KMS-11 (cell line): ENCODE measurements at regions not wholly inside any gene's neighbourhood (a gene's known extent, or its start where the extent isn't known, plus 50 kb on each side); places are given as distances from the start of the nearest gene placed in this dataset.

Experiments
- H2AFZ ChIP-seq: fragments of 200-600 bp; sonication (generic); 2 replicates; pipeline ENCODE4 v1.6.1; 2016; ENCODE audit warnings: antibody characterized with exemption, mixed run types, low read depth
- H3K27ac ChIP-seq: fragments of 200-600 bp; sonication (generic); 2 replicates; pipeline ENCODE4 v1.6.1; 2016; ENCODE audit warnings: mild to moderate bottlenecking, mixed run types
- H3K27me3 ChIP-seq: fragments of 200-600 bp; sonication (generic); 2 replicates; pipeline ENCODE4 v1.6.1; 2017; ENCODE audit warnings: mild to moderate bottlenecking, low read depth, mixed run types, moderate library complexity; ENCODE audit not compliant: insufficient read depth
- H3K36me3 ChIP-seq: fragments of 200-600 bp; sonication (generic); 2 replicates; pipeline ENCODE4 v1.6.1; 2017; ENCODE audit warnings: mild to moderate bottlenecking, mixed run types; ENCODE audit not compliant: insufficient read depth
- H3K4me1 ChIP-seq: fragments of 200-600 bp; sonication (generic); 2 replicates; pipeline ENCODE4 v1.6.1; 2016; ENCODE audit warnings: mild to moderate bottlenecking, low read depth, mixed run types; ENCODE audit not compliant: poor library complexity, severe bottlenecking
- H3K4me2 ChIP-seq: fragments of 200-600 bp; sonication (generic); 2 replicates; pipeline ENCODE4 v1.7.0; 2016; ENCODE audit warnings: mild to moderate bottlenecking, mixed run types
- H3K4me3 ChIP-seq: fragments of 200-600 bp; sonication (generic); IDR thresholded peaks from 2 replicates; pipeline ENCODE4 v1.6.1; 2017; ENCODE audit warnings: low read depth, low read length, mixed read lengths; ENCODE audit not compliant: insufficient read depth
- H3K79me2 ChIP-seq: fragments of 200-600 bp; sonication (generic); 2 replicates; pipeline ENCODE4 v1.6.1; 2016; ENCODE audit warnings: low read depth, mixed run types; ENCODE audit not compliant: insufficient read depth
- H3K9ac ChIP-seq: fragments of 200-600 bp; sonication (generic); 2 replicates; pipeline ENCODE4 v1.6.1; 2016; ENCODE audit warnings: mild to moderate bottlenecking, mixed run types
- H4K20me1 ChIP-seq: fragments of 200-600 bp; sonication (generic); 2 replicates; pipeline ENCODE4 v1.6.1; 2016; ENCODE audit warnings: mild to moderate bottlenecking, mixed run types; ENCODE audit not compliant: insufficient read depth
- TF ChIP-seq, protein P1 (sequence below): fragments of 200-600 bp; sonication (generic); conservative IDR thresholded peaks from 2 replicates; pipeline ENCODE4 v1.6.1; 2017; ENCODE audit warnings: low read depth, mild to moderate bottlenecking, antibody characterized with exemption, low read length, moderate library complexity, mixed read lengths

DNA sequence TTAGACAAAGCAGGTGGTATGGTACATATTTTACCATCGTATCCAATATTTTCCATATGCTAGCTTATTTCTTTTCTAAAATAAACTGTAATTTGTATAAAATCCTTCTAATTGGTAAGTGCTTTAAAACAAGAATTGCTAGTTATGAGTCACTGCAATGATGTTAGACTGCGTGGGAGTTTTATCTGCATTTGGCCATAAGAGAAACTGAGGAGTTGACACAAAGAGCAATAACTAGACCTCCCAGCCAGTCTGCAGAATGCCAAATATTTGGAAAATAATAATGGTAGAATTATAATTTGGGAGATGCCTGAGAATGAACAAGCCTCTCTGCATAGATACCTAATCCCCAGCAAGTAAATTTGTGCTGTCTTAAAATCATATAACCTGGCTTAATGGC, 61.7 kb upstream of the PTPRR start:
- Histone ChIP-seq H4K20me1 (no peaks in the 10 kb centered on the region), H3K4me1 (no peaks in the 10 kb centered on the region), H3K27ac (no peak overlapping the region), H2AFZ (no peak overlapping the region), H3K9ac (no peak overlapping the region), H3K79me2 (no peaks in the 10 kb centered on the region), H3K4me2 (no peak overlapping the region), H3K4me3 (no peak overlapping the region), H3K36me3 (no peaks in the 10 kb centered on the region), H3K27me3 (no peaks in the 10 kb centered on the region)
- TF ChIP-seq, protein P1, sequence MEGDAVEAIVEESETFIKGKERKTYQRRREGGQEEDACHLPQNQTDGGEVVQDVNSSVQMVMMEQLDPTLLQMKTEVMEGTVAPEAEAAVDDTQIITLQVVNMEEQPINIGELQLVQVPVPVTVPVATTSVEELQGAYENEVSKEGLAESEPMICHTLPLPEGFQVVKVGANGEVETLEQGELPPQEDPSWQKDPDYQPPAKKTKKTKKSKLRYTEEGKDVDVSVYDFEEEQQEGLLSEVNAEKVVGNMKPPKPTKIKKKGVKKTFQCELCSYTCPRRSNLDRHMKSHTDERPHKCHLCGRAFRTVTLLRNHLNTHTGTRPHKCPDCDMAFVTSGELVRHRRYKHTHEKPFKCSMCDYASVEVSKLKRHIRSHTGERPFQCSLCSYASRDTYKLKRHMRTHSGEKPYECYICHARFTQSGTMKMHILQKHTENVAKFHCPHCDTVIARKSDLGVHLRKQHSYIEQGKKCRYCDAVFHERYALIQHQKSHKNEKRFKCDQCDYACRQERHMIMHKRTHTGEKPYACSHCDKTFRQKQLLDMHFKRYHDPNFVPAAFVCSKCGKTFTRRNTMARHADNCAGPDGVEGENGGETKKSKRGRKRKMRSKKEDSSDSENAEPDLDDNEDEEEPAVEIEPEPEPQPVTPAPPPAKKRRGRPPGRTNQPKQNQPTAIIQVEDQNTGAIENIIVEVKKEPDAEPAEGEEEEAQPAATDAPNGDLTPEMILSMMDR, result no peak

DNA sequence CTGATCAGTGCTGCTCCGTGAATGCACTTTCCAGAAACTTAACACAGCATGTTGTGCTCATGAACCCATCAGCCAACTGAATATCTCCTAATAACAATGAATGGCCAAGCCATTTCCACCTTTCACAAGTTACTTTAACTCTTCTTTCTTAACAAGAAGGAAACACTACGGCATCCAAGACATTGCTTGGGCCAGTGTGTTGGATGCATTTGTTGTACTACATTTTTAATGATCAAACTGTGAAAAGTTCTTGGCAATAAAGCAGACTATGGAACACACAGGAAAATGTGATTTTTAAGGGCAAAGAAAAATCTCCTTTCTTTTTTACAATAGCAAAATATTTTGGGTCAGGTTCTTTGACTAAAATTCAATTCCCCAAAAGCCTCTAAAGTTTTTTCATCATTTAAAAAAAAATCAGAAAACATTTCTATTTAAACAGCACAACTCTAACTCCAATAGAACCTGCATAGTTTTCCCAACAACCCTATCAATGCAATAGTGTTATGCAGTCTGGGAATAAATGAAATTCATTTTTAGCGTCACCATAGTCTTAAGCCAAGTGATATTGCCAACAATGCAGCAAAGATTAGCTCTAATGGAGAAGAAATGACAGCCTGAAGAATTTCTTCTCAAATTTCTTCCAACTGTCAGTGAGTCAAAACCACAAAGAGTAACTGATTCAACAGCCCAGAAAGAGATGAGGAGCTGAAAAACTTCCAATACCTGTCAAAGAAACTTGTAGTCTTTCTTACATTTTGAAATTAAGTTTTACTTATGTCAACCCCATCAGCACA, 50.7 kb upstream of the PTPRR start:
- TF ChIP-seq, protein P1, result no peak
- H2AFZ ChIP-seq, result no peak overlapping the region
- no peaks in the 10 kb centered on the region for H3K27me3 ChIP-seq
- 0 out of 2 replicates have a peak overlapping the region, but pooled peaks have one; percentile 3 for H3K4me2 ChIP-seq
- no peak overlapping the region for H3K9ac ChIP-seq
- H3K79me2 ChIP-seq, result no peaks in the 10 kb centered on the region
- H3K27ac ChIP-seq, result no peak overlapping the region
- H3K4me3 ChIP-seq, result no peak overlapping the region
- H3K36me3 ChIP-seq, result no peaks in the 10 kb centered on the region
- no peaks in the 10 kb centered on the region for H3K4me1 ChIP-seq
- H4K20me1 ChIP-seq, result no peaks in the 10 kb centered on the region
